Sigmoid colon (tissue), 6 donors: ENCODE measurements at regions not wholly inside any gene's neighbourhood (a gene's known extent, or its start where the extent isn't known, plus 50 kb on each side); places are given as distances from the start of the nearest gene placed in this dataset.

Experiments
- DNase-seq: peaks from one replicate; pipeline ENCODE4 v3.0.0-alpha.2; 2019
- H3K27ac ChIP-seq, 4 donors: fragments of 200-600 bp; sonication (generic); one replicate each; pipeline ENCODE4 v1.5.1; 2016 to 2019; ENCODE audit warnings: mild to moderate bottlenecking in 1 of 4
- H3K27me3 ChIP-seq, 3 donors: fragments of 200-600 bp; sonication (generic); one replicate each; pipeline ENCODE4 v1.5.1; 2019; ENCODE audit warnings: mild to moderate bottlenecking in 1 of 3
- H3K36me3 ChIP-seq, 4 donors: fragments of 200-600 bp; sonication (generic); one replicate each; pipeline ENCODE4 v1.5.1; 2016 to 2019
- H3K4me1 ChIP-seq, 4 donors: fragments of 200-600 bp; sonication (generic); one replicate each; pipeline ENCODE4 v1.5.1; 2017 to 2019
- H3K4me3 ChIP-seq, 4 donors: fragments of 200-600 bp; sonication (generic); one replicate each; pipeline ENCODE4 v1.5.1; 2017 to 2019; ENCODE audit warnings: mild to moderate bottlenecking in 2 of 4, moderate library complexity in 1 of 4
- H3K9me3 ChIP-seq, 4 donors: fragments of 200-600 bp in 3 of 4; sonication (generic) in 3 of 4; one replicate each; pipeline versions ENCODE4 v1.5.1 to v1.6.1; 2013 to 2019
- EP300 ChIP-seq, 4 donors: sonication (generic); formaldehyde crosslinking; IDR thresholded peaks; one replicate each; pipeline ENCODE4 v1.6.1; 2017; ENCODE audit warnings: antibody characterized with exemption in 4 of 4
- POLR2A ChIP-seq, 2 donors: fragments of 450-650 bp; IDR thresholded peaks; one replicate each; pipeline ENCODE4 v1.6.1; 2016; ENCODE audit warnings: antibody characterized with exemption in 2 of 2, mild to moderate bottlenecking in 2 of 2, moderate library complexity in 2 of 2
- POLR2AphosphoS5 ChIP-seq, 4 donors: sonication (generic); formaldehyde crosslinking; IDR thresholded peaks; one replicate each; pipeline ENCODE4 v1.6.1; 2017; ENCODE audit warnings: antibody characterized with exemption in 4 of 4
- WGBS, 2 donors: extraction: QIAGEN DNeasy Blood & Tissue Kit; methylation state at CpG; one replicate each; pipeline ENCODE4 v1.1.7; 2013; 5-methylcytosine and 5-hydroxymethylcytosine counted together
- intact Hi-C: fragments of 100-400 bp; cut with DNase I; formaldehyde crosslinking; loops from one replicate; pipeline ENCODE4 v1.15.1; 2023
- TF ChIP-seq, protein P1 (sequence below), 4 experiments: fragments of 450-650 bp in 3 of 4; fragments of 200-600 bp in 1 of 4; IDR thresholded peaks; one replicate each; pipeline ENCODE4 v1.5.1; 2016 to 2019; ENCODE audit warnings: antibody characterized with exemption in 4 of 4, mild to moderate bottlenecking in 3 of 4, moderate library complexity in 2 of 4
- donor health status: healthy with polysubstance abuse.
- donor health status: healthy.

DNA sequence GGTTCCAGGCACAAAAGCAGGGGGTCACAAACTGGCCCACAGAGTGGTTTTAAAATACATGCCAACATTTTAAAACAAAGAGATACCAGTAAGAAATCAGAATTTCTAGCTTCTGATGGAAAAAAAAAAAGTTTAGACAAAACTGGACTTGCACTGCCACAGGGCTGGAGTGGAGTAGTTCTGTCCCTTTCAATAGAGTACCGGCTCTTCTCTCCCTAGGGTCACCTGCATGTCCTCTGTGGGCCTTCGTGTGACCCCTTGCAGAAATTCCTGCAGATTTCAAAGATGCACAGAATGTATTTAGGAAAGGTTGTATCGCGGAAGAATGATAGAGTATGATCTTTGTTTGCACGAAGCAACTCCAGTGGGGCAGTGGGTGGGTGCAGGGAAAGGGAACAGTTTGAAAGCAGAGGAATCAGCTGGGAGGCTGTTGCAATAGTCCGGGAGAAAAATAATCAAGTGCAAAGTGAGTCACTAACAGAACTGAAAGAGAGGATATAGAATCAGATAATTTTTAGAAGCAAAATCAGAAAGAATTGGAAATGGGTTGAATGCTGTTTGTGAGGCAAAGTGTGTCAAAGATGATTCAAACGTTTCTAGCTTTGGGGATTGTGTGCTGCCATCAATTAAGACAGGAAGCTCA is 97.3 kb upstream of the STXBP5 start:
- Histone ChIP-seq H3K4me1 (no peaks in the 10 kb centered on the region), H3K36me3 (no peaks in the 10 kb centered on the region), H3K9me3 (no peaks in the 10 kb centered on the region), H3K27me3 (no peaks in the 10 kb centered on the region), H3K4me3 (no peak overlapping the region), H3K27ac (no peak overlapping the region)
- TF ChIP-seq EP300 (IDR thresholded peaks at IDR 0.05) (no peak), POLR2AphosphoS5 (IDR thresholded peaks at IDR 0.05) (no peak), POLR2A (IDR thresholded peaks at IDR 0.05) (no peak)
- TF ChIP-seq, protein P1, sequence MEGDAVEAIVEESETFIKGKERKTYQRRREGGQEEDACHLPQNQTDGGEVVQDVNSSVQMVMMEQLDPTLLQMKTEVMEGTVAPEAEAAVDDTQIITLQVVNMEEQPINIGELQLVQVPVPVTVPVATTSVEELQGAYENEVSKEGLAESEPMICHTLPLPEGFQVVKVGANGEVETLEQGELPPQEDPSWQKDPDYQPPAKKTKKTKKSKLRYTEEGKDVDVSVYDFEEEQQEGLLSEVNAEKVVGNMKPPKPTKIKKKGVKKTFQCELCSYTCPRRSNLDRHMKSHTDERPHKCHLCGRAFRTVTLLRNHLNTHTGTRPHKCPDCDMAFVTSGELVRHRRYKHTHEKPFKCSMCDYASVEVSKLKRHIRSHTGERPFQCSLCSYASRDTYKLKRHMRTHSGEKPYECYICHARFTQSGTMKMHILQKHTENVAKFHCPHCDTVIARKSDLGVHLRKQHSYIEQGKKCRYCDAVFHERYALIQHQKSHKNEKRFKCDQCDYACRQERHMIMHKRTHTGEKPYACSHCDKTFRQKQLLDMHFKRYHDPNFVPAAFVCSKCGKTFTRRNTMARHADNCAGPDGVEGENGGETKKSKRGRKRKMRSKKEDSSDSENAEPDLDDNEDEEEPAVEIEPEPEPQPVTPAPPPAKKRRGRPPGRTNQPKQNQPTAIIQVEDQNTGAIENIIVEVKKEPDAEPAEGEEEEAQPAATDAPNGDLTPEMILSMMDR (IDR thresholded peaks at IDR 0.05) = no peak
- intact Hi-C loops = no loop called here
- 79 to 82% methylated on average over 7 of the region's 7 CpGs for WGBS, 2 donors
- DNase-seq = no peak

DNA sequence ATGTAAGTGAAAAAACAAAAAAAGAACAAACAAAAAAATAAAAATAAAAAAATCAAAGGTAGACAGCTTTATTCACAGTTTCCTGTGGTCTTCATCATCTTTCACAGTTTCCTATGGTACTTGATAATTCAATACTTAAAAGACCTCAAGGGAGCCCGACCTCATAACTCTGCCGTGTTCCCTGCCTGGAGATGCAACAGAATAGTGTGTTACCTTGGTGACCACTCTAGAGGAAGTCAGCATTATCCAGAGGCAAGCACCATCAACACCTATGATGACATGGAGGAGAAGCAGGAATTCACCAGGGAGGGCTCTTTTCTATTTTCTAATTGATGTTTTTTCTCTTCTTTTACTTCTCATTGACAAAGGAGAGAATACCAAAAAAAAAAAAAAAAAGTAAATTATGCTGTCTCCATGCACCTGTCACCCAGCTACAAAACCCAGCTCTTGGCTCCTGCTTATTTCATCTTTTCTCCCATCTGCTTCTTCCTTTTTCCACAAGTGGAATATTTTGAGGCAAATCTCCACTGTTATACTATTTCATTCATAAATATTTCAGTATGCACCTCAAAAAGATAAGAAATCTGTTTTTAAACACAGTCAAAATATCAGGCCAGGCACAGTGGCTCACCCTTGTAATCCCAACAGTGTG is 95.8 kb upstream of the STXBP5 start:
- TF ChIP-seq EP300 (IDR thresholded peaks at IDR 0.05) = no peak
- no peak for TF ChIP-seq POLR2AphosphoS5 (IDR thresholded peaks at IDR 0.05)
- TF ChIP-seq, protein P1 (IDR thresholded peaks at IDR 0.05) = no peak
- TF ChIP-seq POLR2A (IDR thresholded peaks at IDR 0.05) = no peak
- DNase-seq = no peak
- Histone ChIP-seq H3K4me3 (no peak overlapping the region), H3K4me1 (no peaks in the 10 kb centered on the region), H3K9me3 (no peaks in the 10 kb centered on the region), H3K27ac (no peak overlapping the region), H3K27me3 (no peaks in the 10 kb centered on the region), H3K36me3 (no peaks in the 10 kb centered on the region)
- intact Hi-C loops = no loop called here
- 78 to 85% methylated on average over 2 of the region's 2 CpGs for WGBS, 2 donors

DNA sequence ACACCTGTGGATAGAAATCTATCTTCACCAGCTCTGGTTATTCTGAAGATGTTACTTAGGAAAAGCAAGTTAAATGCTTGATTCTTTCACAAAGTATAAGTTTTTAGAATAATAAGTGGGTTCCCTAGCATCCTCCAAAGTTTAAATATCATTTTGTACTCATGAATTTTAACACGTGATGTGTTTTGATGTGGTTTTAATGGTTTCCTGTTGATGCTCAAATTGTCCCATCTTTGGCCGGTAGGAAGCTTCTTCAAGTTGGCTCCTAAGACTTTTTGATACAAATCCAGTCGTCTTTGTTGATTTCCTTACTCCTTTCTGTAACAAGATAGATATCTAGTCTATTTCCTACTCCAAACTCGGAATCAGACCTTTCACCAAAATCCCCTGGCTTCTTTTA is 94.5 kb upstream of the STXBP5 start:
- H3K9me3 ChIP-seq = no peaks in the 10 kb centered on the region
- no peak overlapping the region for H3K27ac ChIP-seq
- no peak overlapping the region for H3K4me3 ChIP-seq
- TF ChIP-seq, protein P1 (IDR thresholded peaks at IDR 0.05) = no peak
- TF ChIP-seq EP300 (IDR thresholded peaks at IDR 0.05) (no peak), POLR2AphosphoS5 (IDR thresholded peaks at IDR 0.05) (no peak), POLR2A (IDR thresholded peaks at IDR 0.05) (no peak)
- no peak for DNase-seq
- H3K27me3 ChIP-seq = no peaks in the 10 kb centered on the region
- H3K36me3 ChIP-seq = no peaks in the 10 kb centered on the region
- intact Hi-C loops = no loop called here
- 54 to 82% methylated on average over 4 of the region's 4 CpGs for WGBS, 2 donors
- H3K4me1 ChIP-seq = no peaks in the 10 kb centered on the region

DNA sequence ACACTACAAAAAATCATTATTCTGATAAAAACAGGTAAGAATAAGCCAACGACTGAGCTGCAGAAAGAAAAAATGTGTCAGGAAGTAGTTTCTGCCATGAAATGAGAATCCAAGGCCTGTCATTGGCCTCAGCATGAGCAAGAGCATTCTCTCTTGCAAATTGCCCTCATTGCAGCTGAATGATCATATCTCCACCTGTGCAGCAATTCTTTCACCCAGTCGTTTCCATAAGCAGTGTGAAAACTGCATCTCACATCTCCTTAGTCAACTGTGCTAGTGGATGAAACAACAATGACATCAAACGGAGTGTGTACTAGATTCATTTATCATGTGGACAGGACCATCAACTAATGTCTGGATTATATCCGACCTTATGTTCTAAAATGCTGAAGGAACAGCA is 88.2 kb upstream of the STXBP5 start:
- no peaks in the 10 kb centered on the region for H3K9me3 ChIP-seq

More for the DNA sequence above, 88.2 kb upstream of the STXBP5 start:
- H3K36me3 ChIP-seq = no peaks in the 10 kb centered on the region
- no peak for DNase-seq
- no peak for TF ChIP-seq EP300 (IDR thresholded peaks at IDR 0.05)
- TF ChIP-seq POLR2AphosphoS5 (IDR thresholded peaks at IDR 0.05) = no peak
- no peak for TF ChIP-seq POLR2A (IDR thresholded peaks at IDR 0.05)
- TF ChIP-seq, protein P1 (IDR thresholded peaks at IDR 0.05) = no peak
- no peaks in the 10 kb centered on the region for H3K27me3 ChIP-seq
- intact Hi-C loops = no loop called here
- no peak overlapping the region for H3K4me3 ChIP-seq
- WGBS, 2 donors = 85 to 87% methylated on average over 4 of the region's 4 CpGs
- peaks cover 0 to 3% (median 0%) of the 10 kb centered on the region in 4 donors for H3K4me1 ChIP-seq
- H3K27ac ChIP-seq = no peak overlapping the region
